Psoas muscle (tissue), 7 donors: ENCODE measurements at regions not wholly inside any gene's neighbourhood (a gene's known extent, or its start where the extent isn't known, plus 50 kb on each side); places are given as distances from the start of the nearest gene placed in this dataset.
"Not testable (repeated sequence)": the region's sequence is repeated elsewhere in the genome, so short reads cannot be mapped to it uniquely, and the experiment has no call there.

Experiments used
- ATAC-seq, 4 donors: fragments of 200-7000 bp; cut with Tn5 transposase; one replicate each; pipeline ENCODE4 v1.9.1; 2020; ENCODE audit warnings: moderate library complexity in 3 of 4, mild to moderate bottlenecking in 2 of 4
- DNase-seq, 2 donors: peaks; one replicate each; pipeline ENCODE4 v3.0.0-alpha.2; 2020
- H3K27ac ChIP-seq: fragments of 200-600 bp; one replicate; pipeline ENCODE4 v1.8.0; 2022
- H3K27me3 ChIP-seq, 3 donors: fragments of 200-600 bp in 1 of 3; one replicate each; pipeline versions ENCODE4 v1.6.1 to v1.8.0; 2013 to 2022; ENCODE audit warnings: low read length in 2 of 3, mild to moderate bottlenecking in 2 of 3, moderate library complexity in 1 of 3; ENCODE audit not compliant: insufficient read depth in 3 of 3
- H3K36me3 ChIP-seq, 2 donors: fragments of 200-600 bp in 1 of 2; one replicate each; pipeline versions ENCODE4 v1.6.1 to v1.8.0; 2013 to 2022; ENCODE audit warnings: low read depth in 1 of 2, mild to moderate bottlenecking in 1 of 2, moderate library complexity in 1 of 2; ENCODE audit not compliant: insufficient read depth in 1 of 2
- H3K4me1 ChIP-seq: fragments of 200-600 bp; one replicate; pipeline ENCODE4 v1.8.0; 2022
- H3K4me3 ChIP-seq: fragments of 200-600 bp; one replicate; pipeline ENCODE4 v1.8.0; 2022; ENCODE audit warnings: mild to moderate bottlenecking
- H3K9me3 ChIP-seq: fragments of 200-600 bp; one replicate; pipeline ENCODE4 v1.8.0; 2022
- WGBS, 3 donors: extraction: QIAGEN DNeasy Blood & Tissue Kit; methylation state at CpG; one replicate each; pipeline versions ENCODE4 v1.1.6 to v1.1.7; 2013; 5-methylcytosine and 5-hydroxymethylcytosine counted together
- intact Hi-C, 2 donors: fragments of 100-400 bp; cut with DNase I; formaldehyde crosslinking; loops; one replicate each; pipeline versions ENCODE4 v1.11.0 to v1.14.2; 2022
- TF ChIP-seq, protein P1 (sequence below): fragments of 200-600 bp; IDR thresholded peaks from one replicate; pipeline ENCODE4 v1.8.0; 2022; ENCODE audit warnings: antibody characterized with exemption
- donor health status: healthy with polysubstance abuse.
- donor health status: DM: no; HTN: no; CAD: no; lungs with moderate emphysema.
- donor health status: Bipolar disorder and iron deficiency.
- donor health status: healthy.
- donor health status: DM: yes; HTN: yes; CAD: no.
- donor health status: DM: no; HTN: no; CAD: no.
- donor health status: DM: yes; HTN: yes; CAD: no.

DNA sequence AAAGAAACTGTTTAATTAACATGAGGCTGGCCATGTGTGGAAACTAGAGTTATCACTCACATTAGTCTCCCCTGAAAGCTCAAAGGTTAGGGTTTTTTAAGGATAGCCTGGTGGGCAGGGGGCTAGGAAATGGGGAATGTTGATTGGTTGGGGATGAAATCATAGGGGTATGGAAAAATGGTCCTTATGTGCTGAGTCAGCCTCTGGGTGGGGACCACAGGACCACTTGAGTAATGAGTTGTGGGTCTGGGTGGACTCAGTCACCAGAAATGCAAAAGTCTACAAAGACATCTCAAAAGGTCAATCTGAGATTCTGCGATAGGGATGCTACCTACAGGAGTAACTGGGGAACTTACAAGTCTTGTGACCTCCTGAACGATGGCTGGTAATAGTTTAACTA, 362.8 kb downstream of the DMAC1 start:
- WGBS, 3 donors = 71 to 95% (median 95%) methylated on average over 2 of the region's 2 CpGs
- Histone ChIP-seq H3K36me3 (no peaks in the 10 kb centered on the region), H3K4me1 (no peaks in the 10 kb centered on the region), H3K4me3 (no peak overlapping the region), H3K9me3 (no peaks in the 10 kb centered on the region), H3K27me3 (no peaks in the 10 kb centered on the region), H3K27ac (no peak overlapping the region)
- intact Hi-C loops = loop anchor here in 1 of 2 donors (5.0 kb wide), 1 partner anchor 81 kb away; no protein-coding TSS in a partner anchor
- ATAC-seq (no peak), DNase-seq (no peak)
- TF ChIP-seq, protein P1, sequence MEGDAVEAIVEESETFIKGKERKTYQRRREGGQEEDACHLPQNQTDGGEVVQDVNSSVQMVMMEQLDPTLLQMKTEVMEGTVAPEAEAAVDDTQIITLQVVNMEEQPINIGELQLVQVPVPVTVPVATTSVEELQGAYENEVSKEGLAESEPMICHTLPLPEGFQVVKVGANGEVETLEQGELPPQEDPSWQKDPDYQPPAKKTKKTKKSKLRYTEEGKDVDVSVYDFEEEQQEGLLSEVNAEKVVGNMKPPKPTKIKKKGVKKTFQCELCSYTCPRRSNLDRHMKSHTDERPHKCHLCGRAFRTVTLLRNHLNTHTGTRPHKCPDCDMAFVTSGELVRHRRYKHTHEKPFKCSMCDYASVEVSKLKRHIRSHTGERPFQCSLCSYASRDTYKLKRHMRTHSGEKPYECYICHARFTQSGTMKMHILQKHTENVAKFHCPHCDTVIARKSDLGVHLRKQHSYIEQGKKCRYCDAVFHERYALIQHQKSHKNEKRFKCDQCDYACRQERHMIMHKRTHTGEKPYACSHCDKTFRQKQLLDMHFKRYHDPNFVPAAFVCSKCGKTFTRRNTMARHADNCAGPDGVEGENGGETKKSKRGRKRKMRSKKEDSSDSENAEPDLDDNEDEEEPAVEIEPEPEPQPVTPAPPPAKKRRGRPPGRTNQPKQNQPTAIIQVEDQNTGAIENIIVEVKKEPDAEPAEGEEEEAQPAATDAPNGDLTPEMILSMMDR = no peak

DNA sequence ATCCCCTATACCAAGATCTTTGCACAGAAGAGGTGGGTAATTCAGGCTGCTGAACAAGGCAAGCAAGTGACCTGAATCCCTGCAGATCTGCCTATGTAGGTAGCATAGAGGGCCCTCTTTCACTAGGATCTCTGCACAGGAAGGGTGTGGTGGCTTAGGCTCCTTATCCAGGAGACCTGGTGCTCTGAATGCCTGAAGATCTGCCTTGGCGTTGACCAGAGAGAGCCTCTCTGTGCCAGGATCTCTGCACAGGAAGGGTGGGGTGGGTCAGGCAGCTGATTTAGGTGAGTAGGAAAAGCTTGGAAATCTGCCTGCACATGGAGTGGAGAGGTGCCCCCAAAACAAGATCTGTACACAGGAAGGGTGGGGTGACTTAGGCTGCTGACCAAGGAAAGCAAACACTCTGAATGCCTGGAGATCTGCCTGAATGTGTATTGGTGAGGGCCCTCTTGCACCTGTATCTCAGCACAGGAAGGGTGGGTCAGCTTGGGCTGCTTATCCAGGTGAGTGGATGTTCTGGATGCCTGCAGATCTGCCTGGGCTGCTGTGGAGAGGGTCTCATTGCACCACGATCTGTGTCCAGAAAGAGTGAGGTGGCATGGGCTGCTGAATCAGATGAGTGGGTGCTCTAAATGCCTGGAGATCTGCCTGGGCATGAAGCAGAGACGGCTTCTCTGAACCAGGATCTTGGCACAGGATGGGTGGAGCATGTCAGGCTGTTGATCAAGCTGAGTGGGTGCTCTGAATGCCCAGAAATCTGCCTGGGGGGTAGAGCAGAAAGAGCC, 365.9 kb downstream of the DMAC1 start:
- no peak overlapping the region for H3K4me3 ChIP-seq
- intact Hi-C loops = no loop called here
- H3K4me1 ChIP-seq = no peaks in the 10 kb centered on the region
- WGBS, 3 donors = 81 to 88% (median 82%) methylated on average over 3 of the region's 3 CpGs
- DNase-seq (no peak), ATAC-seq (no peak)
- no peaks in the 10 kb centered on the region for H3K9me3 ChIP-seq
- TF ChIP-seq, protein P1 = no peak
- H3K27me3 ChIP-seq = no peaks in the 10 kb centered on the region
- no peak overlapping the region for H3K27ac ChIP-seq
- no peaks in the 10 kb centered on the region for H3K36me3 ChIP-seq

DNA sequence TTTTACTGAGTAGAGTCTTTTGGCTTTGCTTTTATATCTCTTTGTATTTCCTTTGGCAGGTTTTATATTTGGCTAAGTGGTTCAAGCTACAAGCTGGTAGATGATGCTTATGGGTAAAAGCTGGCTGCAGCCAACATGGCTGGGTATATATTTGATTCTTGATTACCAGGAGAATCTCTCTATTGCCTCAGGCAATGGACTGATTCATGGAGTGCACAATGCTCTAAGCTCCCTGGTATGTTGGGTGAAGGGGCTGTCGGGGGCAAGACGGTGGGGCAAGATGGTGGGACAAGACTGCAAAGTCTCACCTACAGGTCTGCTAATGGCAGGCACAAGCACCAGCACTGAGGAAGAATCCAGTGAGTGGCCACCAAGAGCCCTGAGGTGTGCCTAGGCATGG, 366.6 kb downstream of the DMAC1 start:
- no peak overlapping the region for H3K27ac ChIP-seq
- intact Hi-C loops = no loop called here
- no peaks in the 10 kb centered on the region for H3K36me3 ChIP-seq
- H3K4me1 ChIP-seq = no peaks in the 10 kb centered on the region
- H3K4me3 ChIP-seq = no peak overlapping the region
- H3K9me3 ChIP-seq = no peaks in the 10 kb centered on the region
- ATAC-seq = no peak
- TF ChIP-seq, protein P1 = no peak
- no peak for DNase-seq
- 96 to 100% (median 98%) methylated on average over 2 of the region's 2 CpGs for WGBS, 3 donors
- H3K27me3 ChIP-seq = no peaks in the 10 kb centered on the region

DNA sequence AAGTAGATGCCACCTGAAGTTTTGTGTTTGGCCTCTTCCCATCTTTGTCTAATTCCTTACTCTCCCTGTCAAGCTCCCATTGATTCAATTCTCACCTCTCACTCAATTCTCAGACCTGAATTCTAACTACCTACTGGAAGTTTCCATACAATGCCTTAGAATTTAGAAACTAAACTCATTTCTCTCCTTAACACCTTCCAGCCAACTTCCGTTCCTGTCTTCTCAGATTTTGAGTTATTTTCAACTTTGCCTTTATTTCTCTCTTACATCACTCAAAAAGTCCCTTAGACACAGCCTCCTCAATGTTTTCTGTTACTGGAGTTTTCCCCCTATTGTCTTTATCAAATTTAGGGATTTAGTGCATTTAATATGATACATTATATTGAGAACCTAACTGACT, 382.2 kb downstream of the DMAC1 start:
- H3K27me3 ChIP-seq, H3K36me3 ChIP-seq, H3K9me3 ChIP-seq, H3K4me3 ChIP-seq, DNase-seq, H3K4me1 ChIP-seq, ATAC-seq, H3K27ac ChIP-seq, intact Hi-C loops: not testable (repeated sequence)
- 88 to 96% (median 94%) methylated on average over 1 of the region's 1 CpG for WGBS, 3 donors

DNA sequence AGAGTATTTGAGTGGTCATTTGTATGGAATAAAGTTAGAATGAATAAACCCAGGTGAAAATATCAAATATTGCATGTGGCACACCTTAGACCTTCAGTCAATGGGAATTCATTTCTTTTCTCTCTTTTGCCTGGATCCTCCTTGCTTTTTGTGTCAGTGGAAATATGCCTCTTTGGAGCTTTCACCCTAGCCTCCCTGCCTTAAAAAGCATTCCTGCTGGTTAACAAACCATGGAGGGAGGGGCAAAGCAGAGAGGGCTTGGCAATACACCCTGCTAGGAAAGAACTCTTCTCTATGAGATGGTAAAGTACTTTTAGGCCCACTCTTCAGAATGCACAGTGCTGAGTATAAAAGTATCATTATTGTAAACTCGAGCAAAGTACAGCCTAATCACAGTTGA, 383.7 kb downstream of the DMAC1 start:
- DNase-seq = no peak
- Histone ChIP-seq H3K4me3 (no peak overlapping the region), H3K9me3 (no peaks in the 10 kb centered on the region), H3K27me3 (no peaks in the 10 kb centered on the region), H3K36me3 (no peaks in the 10 kb centered on the region), H3K4me1 (no peaks in the 10 kb centered on the region), H3K27ac (no peak overlapping the region)
- WGBS, 3 donors = 50 to 75% (median 50%) methylated on average over 1 of the region's 1 CpG
- intact Hi-C loops = no loop called here
- no peak for ATAC-seq
- TF ChIP-seq, protein P1 = no peak
